ENCODE measurements at regions not wholly inside any gene's neighbourhood (a gene's known extent, or its start where the extent isn't known, plus 50 kb on each side); places are given as distances from the start of the nearest gene placed in this dataset.

DNA sequence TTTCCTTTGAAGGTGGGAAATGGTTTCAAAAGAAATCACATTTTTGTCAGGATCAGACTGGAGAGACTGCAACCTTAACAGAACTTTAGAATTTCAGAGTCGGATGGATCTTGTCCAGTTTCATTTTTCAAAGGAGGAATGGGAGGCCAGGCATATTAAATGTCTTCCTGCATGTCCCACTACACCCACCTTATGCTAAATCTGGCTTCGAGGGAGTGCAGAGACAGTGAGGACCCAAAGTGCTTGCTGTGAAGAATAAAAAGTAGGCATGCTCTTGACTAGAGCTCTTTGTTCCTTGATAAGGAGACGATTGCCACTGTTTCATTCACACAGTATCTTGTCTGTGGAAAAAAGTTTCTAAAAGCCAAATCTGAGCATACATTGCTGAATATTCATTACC is 197.6 kb downstream of the SLC4A3 start:
- TF ChIP-seq EP300 (IDR thresholded peaks at IDR 0.05; ENCODE audit: low read depth) (no peak), POLR2A (IDR thresholded peaks at IDR 0.05) (no peak), POLR2AphosphoS5 (IDR thresholded peaks at IDR 0.05) (no peak)
- TF ChIP-seq, protein P1, sequence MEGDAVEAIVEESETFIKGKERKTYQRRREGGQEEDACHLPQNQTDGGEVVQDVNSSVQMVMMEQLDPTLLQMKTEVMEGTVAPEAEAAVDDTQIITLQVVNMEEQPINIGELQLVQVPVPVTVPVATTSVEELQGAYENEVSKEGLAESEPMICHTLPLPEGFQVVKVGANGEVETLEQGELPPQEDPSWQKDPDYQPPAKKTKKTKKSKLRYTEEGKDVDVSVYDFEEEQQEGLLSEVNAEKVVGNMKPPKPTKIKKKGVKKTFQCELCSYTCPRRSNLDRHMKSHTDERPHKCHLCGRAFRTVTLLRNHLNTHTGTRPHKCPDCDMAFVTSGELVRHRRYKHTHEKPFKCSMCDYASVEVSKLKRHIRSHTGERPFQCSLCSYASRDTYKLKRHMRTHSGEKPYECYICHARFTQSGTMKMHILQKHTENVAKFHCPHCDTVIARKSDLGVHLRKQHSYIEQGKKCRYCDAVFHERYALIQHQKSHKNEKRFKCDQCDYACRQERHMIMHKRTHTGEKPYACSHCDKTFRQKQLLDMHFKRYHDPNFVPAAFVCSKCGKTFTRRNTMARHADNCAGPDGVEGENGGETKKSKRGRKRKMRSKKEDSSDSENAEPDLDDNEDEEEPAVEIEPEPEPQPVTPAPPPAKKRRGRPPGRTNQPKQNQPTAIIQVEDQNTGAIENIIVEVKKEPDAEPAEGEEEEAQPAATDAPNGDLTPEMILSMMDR (IDR thresholded peaks at IDR 0.05): no peak
- Histone ChIP-seq H3K9me3 (no peaks in the 10 kb centered on the region), H3K4me1 (no peaks in the 10 kb centered on the region), H3K27ac (no peak overlapping the region), H3K4me3 (no peak overlapping the region), H3K27me3 (no peaks in the 10 kb centered on the region), H3K36me3 (no peaks in the 10 kb centered on the region)
- intact Hi-C loops (cut with DNase I; ENCODE audit: low total_unique reads): no loop called here
- in situ Hi-C loops (cut with MboI; ENCODE audit: low pct_ligation_motif_present in 1 of 4, low pct_unique_long_range_greater_than_20kb in 1 of 4, low sequenced_read_pairs in 3 of 4): no loop called here
- DNase-seq: no peak
- whole genome bisulfite sequencing, 2 donors (ENCODE audit: low coverage in 1 of 2): 64 to 78% methylated on average over 3 of the region's 3 CpGs

DNA sequence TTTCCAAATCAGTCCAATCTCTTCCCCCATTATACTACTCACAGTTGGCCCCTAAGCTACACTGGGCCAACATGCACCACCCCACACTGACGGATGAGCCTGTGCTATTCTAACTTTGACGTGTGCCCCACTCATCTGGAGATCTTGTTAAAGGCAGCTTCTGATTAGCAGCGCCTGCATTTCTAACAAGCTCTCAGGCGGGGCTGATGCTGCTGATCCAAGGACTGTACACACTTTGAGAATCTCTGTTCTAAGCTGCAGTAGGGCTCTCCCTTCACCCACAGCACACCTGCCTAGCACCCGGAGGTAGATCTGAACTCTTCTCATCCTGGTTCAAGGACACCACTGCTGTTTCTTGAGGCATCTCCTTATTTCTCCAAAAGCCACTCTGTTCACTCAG is 200.7 kb downstream of the SLC4A3 start:
- in situ Hi-C loops (cut with MboI; ENCODE audit: low pct_ligation_motif_present in 1 of 4, low pct_unique_long_range_greater_than_20kb in 1 of 4, low sequenced_read_pairs in 3 of 4): no loop called here
- TF ChIP-seq EP300 (IDR thresholded peaks at IDR 0.05; ENCODE audit: low read depth) (no peak), POLR2AphosphoS5 (IDR thresholded peaks at IDR 0.05) (no peak), POLR2A (IDR thresholded peaks at IDR 0.05) (no peak)
- TF ChIP-seq, protein P1 (IDR thresholded peaks at IDR 0.05): no peak
- no peaks in the 10 kb centered on the region for H3K27me3 ChIP-seq
- no peaks in the 10 kb centered on the region for H3K36me3 ChIP-seq
- no peak overlapping the region for H3K27ac ChIP-seq
- whole genome bisulfite sequencing, 2 donors (ENCODE audit: low coverage in 1 of 2): 40 to 73% methylated on average over 1 to 5 of the region's 5 CpGs
- DNase-seq: no peak
- H3K4me3 ChIP-seq: no peak overlapping the region
- intact Hi-C loops (cut with DNase I; ENCODE audit: low total_unique reads): no loop called here
- no peaks in the 10 kb centered on the region for H3K4me1 ChIP-seq
- no peaks in the 10 kb centered on the region for H3K9me3 ChIP-seq

DNA sequence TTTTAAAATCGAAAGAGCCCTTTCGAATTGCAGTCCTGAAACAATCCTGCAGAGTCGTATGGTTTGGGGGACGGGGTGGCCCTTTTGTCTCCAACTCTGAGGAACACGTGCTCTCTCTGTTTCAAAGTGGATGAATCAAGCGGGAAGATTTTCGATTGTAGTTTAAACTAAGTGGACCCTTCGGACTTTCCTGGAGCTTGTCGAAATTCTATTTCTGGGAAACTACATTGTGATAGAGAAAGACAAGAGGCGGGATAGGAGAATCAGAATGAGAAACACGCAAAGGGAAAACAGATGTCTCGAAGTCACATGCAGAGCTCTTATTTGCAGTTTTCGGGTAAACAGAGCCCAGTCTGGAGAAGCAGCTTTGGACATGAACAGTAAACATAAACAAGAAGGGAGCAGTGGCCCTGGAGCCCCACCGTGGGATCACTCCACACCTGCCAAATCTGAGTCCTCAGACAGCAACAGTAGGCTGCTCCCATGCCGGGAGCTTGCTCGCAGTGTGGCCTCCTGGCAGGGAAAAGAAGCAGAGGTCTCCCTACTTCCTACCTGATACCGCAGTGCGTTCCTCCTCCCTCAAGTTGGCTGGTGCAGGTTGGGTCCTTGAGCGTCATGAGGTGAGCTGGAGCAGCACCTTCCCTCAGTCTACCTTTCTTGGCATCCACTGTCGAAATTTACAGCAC is 202.4 kb downstream of the SLC4A3 start:
- TF ChIP-seq EP300 (IDR thresholded peaks at IDR 0.05; ENCODE audit: low read depth): no peak
- TF ChIP-seq POLR2A (IDR thresholded peaks at IDR 0.05): no peak
- no peak for TF ChIP-seq POLR2AphosphoS5 (IDR thresholded peaks at IDR 0.05)
- TF ChIP-seq, protein P1 (IDR thresholded peaks at IDR 0.05): no peak
- no peaks in the 10 kb centered on the region for H3K4me1 ChIP-seq
- H3K36me3 ChIP-seq: no peaks in the 10 kb centered on the region
- intact Hi-C loops (cut with DNase I; ENCODE audit: low total_unique reads) (no loop called here), in situ Hi-C loops (cut with MboI; ENCODE audit: low pct_ligation_motif_present in 1 of 4, low pct_unique_long_range_greater_than_20kb in 1 of 4, low sequenced_read_pairs in 3 of 4) (no loop called here)
- no peak overlapping the region for H3K4me3 ChIP-seq
- H3K9me3 ChIP-seq: no peaks in the 10 kb centered on the region
- no peak for DNase-seq
- no peaks in the 10 kb centered on the region for H3K27me3 ChIP-seq
- 72 to 73% methylated on average over 13 to 20 of the region's 20 CpGs for WGBS, 2 donors (ENCODE audit: low coverage in 1 of 2)
- H3K27ac ChIP-seq: no peak overlapping the region

DNA sequence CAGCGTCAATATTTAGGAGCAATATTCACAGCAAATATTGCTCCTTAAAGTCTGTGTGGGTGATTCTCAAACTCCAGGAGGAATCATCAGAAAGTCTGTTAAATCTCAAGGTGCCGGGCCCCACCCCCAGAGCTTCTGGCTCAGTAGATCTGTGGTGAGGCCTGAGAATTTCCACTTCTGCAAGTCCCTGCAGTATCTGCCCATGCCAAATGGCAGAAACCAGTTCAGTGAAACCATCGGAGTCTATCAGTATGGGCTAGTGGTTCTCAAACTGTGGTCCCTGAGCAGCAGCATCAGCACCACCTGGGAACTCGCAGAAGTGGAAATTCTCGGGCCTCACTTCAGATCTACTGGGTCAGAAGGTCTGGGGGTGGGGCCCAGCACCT is 202.9 kb downstream of the SLC4A3 start:
- H3K4me3 ChIP-seq: no peak overlapping the region
- in situ Hi-C loops (cut with MboI; ENCODE audit: low pct_ligation_motif_present in 1 of 4, low pct_unique_long_range_greater_than_20kb in 1 of 4, low sequenced_read_pairs in 3 of 4) (no loop called here), intact Hi-C loops (cut with DNase I; ENCODE audit: low total_unique reads) (no loop called here)
- WGBS, 2 donors (ENCODE audit: low coverage in 1 of 2): 80 to 87% methylated on average over 1 to 5 of the region's 5 CpGs
- H3K27ac ChIP-seq: no peak overlapping the region
- H3K9me3 ChIP-seq: no peaks in the 10 kb centered on the region
- no peak for TF ChIP-seq POLR2A (IDR thresholded peaks at IDR 0.05)
- no peaks in the 10 kb centered on the region for H3K27me3 ChIP-seq
- no peaks in the 10 kb centered on the region for H3K4me1 ChIP-seq
- no peak for DNase-seq
- H3K36me3 ChIP-seq: no peaks in the 10 kb centered on the region

DNA sequence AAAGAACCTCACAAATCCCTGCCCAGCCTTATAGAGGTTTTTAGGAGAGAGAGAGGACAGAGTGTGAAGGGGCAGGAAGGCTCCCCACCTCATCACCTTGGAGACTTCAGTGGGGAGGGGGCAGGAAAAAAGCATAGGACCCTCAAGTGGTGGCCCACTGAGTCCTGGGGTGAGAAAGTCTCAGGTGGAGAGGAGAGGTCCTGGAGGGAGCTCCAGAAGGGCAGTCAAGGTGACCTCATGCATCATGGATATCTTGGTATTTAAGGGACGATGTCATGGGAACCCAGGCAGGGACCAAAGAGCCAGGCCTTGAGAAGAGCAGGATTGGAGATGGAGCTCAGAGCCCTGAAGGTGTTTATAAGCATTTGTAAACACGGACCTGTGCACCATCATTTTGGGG is 204.5 kb downstream of the SLC4A3 start:
- H3K27me3 ChIP-seq: no peaks in the 10 kb centered on the region
- in situ Hi-C loops (cut with MboI; ENCODE audit: low pct_ligation_motif_present in 1 of 4, low pct_unique_long_range_greater_than_20kb in 1 of 4, low sequenced_read_pairs in 3 of 4): no loop called here
- WGBS, 2 donors (ENCODE audit: low coverage in 1 of 2): 83 to 88% methylated on average over 1 to 2 of the region's 2 CpGs
- intact Hi-C loops (cut with DNase I; ENCODE audit: low total_unique reads): no loop called here
- no peaks in the 10 kb centered on the region for H3K4me1 ChIP-seq
- no peak for DNase-seq
- TF ChIP-seq POLR2A (IDR thresholded peaks at IDR 0.05) (no peak), EP300 (IDR thresholded peaks at IDR 0.05; ENCODE audit: low read depth) (no peak), POLR2AphosphoS5 (IDR thresholded peaks at IDR 0.05) (no peak)
- TF ChIP-seq, protein P1 (IDR thresholded peaks at IDR 0.05): no peak
- no peaks in the 10 kb centered on the region for H3K36me3 ChIP-seq
- H3K9me3 ChIP-seq: no peaks in the 10 kb centered on the region
- no peak overlapping the region for H3K4me3 ChIP-seq
- H3K27ac ChIP-seq: no peak overlapping the region

Measured in transverse colon (tissue), 4 donors.